ENCODE measurements at regions not wholly inside any gene's neighbourhood (a gene's known extent, or its start where the extent isn't known, plus 50 kb on each side); places are given as distances from the start of the nearest gene placed in this dataset.
A peak's percentile ranks its signal among the peaks of the same experiment; 100 is the strongest.

DNA sequence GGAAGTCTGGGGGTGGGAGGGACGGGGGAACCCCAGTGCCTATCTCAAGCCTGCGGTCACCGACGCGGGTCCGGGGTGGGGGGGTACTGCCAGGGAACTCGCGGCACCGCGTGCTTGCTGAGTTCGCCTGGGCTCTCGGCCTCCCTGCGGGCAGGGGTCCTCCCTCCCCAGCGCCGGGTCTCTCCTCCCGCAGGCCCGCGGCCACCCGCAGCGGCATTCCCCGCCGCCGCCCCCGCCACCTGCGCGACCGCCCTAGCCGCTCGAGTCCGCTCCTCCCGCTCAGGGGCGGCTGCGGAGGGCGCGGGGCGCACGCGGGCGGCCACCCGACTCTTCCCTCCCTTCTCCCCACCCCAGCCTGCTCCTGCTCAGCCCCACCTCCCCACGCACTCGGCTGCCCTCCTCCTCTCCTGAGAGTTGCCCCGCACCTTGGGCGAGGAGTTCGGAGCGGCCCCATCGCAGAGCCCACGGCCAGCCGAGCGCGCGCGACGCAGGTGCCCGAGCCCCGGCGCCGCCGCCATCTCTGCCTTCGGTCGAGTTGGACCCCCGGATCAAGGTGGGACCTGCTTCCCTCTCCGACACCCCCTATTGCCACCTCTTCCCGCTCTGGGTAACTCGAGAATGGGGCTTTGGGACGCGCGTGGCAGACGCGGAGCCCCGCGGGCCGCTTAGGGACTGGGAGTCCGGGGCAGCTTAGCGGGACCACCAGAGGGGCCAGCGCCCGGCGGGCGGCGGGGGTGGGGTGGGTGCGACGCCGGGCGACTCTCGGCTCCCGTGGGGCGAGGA lies 105.0 kb downstream of the LEPR start:
- Histone ChIP-seq H3K9ac (no peak overlapping the region), H3K4me3 (ENCODE audit: low read depth, low read length) (peak overlapping the region; percentile 38), H2AFZ (peak overlapping the region; percentile 48), H3K4me2 (ENCODE audit: low read length) (peak overlapping the region; percentile 74), H3K27ac (no peak overlapping the region), H3K36me3 (ENCODE audit: control insufficient read depth, insufficient read depth, low read length) (no peaks in the 10 kb centered on the region), H3K4me1 (peaks cover 7% of the 10 kb centered on the region), H3K79me2 (no peaks in the 10 kb centered on the region), H3K27me3 (ENCODE audit: control insufficient read depth, insufficient read depth, low read length) (no peaks in the 10 kb centered on the region), H3K9me3 (ENCODE audit: control insufficient read depth, low read length) (no peaks in the 10 kb centered on the region)
- TF ChIP-seq, protein P1, sequence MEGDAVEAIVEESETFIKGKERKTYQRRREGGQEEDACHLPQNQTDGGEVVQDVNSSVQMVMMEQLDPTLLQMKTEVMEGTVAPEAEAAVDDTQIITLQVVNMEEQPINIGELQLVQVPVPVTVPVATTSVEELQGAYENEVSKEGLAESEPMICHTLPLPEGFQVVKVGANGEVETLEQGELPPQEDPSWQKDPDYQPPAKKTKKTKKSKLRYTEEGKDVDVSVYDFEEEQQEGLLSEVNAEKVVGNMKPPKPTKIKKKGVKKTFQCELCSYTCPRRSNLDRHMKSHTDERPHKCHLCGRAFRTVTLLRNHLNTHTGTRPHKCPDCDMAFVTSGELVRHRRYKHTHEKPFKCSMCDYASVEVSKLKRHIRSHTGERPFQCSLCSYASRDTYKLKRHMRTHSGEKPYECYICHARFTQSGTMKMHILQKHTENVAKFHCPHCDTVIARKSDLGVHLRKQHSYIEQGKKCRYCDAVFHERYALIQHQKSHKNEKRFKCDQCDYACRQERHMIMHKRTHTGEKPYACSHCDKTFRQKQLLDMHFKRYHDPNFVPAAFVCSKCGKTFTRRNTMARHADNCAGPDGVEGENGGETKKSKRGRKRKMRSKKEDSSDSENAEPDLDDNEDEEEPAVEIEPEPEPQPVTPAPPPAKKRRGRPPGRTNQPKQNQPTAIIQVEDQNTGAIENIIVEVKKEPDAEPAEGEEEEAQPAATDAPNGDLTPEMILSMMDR (IDR thresholded peaks at IDR 0.05): no peak

DNA sequence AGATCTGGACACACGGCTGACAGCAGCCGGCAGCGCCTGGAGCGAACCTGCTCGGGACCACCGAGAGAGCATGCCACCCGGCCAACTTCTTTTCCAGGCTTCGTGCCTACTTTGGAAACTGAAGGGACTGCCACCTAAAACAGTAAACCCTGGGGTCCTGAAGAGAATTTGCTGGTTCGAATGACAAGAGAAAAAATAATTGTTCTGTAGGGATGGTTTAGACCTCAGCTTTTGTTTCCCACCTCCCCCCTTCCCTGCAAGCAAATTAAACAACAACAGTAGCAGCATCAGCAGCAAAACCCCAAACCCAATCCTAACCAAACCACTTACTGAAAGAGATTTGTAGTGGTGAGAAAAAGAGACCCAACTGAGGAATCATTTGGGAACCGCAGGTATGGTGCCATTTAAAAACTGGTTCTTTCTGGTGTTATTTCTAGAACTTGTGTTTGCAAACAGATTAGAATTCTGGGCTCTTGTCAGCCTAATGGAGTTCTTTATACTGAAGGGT lies 105.6 kb downstream of the LEPR start:
- Histone ChIP-seq H3K79me2 (no peaks in the 10 kb centered on the region), H3K4me2 (ENCODE audit: low read length) (peak overlapping the region; percentile 74), H3K9me3 (ENCODE audit: control insufficient read depth, low read length) (no peaks in the 10 kb centered on the region), H3K4me3 (ENCODE audit: low read depth, low read length) (no peak overlapping the region), H3K9ac (no peak overlapping the region), H3K27ac (no peak overlapping the region), H3K27me3 (ENCODE audit: control insufficient read depth, insufficient read depth, low read length) (no peaks in the 10 kb centered on the region), H2AFZ (peak overlapping the region; percentile 48), H3K36me3 (ENCODE audit: control insufficient read depth, insufficient read depth, low read length) (no peaks in the 10 kb centered on the region), H3K4me1 (peaks cover 7% of the 10 kb centered on the region)
- TF ChIP-seq, protein P1 (IDR thresholded peaks at IDR 0.05): no peak

DNA sequence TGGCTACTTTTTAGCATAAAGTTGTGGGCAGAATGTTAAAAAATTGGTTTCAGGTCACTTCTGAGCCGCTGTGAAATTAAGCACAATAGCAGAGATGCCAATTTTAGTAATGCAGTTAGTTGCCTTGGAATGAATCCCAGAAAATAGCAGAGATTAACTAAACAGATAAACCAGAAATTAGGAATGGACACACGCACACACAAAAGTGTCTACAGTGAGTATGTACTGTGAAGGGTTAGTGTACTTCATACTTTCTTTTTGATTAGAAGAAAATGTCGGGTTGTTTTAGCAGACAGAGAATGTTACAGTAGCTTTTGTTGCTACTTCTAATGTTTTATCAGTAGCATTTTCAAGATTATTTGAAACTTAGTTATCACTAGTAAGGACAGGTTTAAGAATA lies 106.7 kb downstream of the LEPR start:
- no peak overlapping the region for H2AFZ ChIP-seq
- TF ChIP-seq, protein P1 (IDR thresholded peaks at IDR 0.05): no peak
- no peak overlapping the region for H3K9ac ChIP-seq
- no peak overlapping the region for H3K27ac ChIP-seq
- peaks cover 7% of the 10 kb centered on the region for H3K4me1 ChIP-seq
- H3K36me3 ChIP-seq (ENCODE audit: control insufficient read depth, insufficient read depth, low read length): no peaks in the 10 kb centered on the region
- no peaks in the 10 kb centered on the region for H3K27me3 ChIP-seq (ENCODE audit: control insufficient read depth, insufficient read depth, low read length)
- no peaks in the 10 kb centered on the region for H3K79me2 ChIP-seq
- peak overlapping the region; percentile 29 for H3K4me3 ChIP-seq (ENCODE audit: low read depth, low read length)
- peak overlapping the region; percentile 70 for H3K4me2 ChIP-seq (ENCODE audit: low read length)
- no peaks in the 10 kb centered on the region for H3K9me3 ChIP-seq (ENCODE audit: control insufficient read depth, low read length)

DNA sequence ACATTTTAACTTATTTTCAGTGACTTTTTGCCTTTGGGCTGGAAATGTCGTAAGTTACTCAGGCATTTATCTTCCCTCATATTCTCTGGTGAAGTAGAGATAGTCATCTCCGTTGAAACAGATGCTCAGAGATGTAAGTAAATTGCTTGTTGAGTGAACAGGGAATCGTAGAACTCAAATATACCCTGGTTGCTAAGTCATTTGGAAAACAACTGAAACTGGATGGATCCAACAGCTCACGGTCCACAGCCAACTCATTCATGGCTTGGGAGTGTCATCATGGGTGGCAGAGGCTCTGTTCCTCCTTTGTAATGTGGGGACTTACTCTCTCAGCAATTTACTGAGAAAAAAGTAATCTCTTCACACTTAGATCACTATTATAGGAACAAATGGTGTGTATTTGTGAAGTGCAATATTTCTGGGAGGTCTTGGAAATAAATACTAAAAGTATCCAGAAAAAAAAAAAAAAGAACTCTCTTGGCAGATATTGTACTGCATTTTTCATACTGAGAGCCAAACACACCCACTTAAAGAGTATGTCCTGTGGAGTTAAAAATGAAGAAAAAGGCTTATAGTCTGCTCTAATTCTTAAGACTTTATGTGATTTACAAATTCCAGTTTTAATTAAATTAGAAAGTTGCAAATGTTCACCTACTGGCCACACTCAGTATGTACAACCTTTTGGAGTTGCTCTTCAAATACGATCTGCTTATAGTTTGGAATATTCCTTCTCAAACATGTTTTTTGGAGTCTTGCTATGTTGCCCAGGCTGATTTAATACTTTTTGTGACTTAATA lies 107.4 kb downstream of the LEPR start:
- H3K9ac ChIP-seq: no peak overlapping the region
- no peaks in the 10 kb centered on the region for H3K9me3 ChIP-seq (ENCODE audit: control insufficient read depth, low read length)
- H3K27me3 ChIP-seq (ENCODE audit: control insufficient read depth, insufficient read depth, low read length): no peaks in the 10 kb centered on the region
- TF ChIP-seq, protein P1 (IDR thresholded peaks at IDR 0.05): no peak
- H3K4me1 ChIP-seq: peaks cover 7% of the 10 kb centered on the region
- H2AFZ ChIP-seq: no peak overlapping the region
- H3K27ac ChIP-seq: no peak overlapping the region
- peak overlapping the region; percentile 70 for H3K4me2 ChIP-seq (ENCODE audit: low read length)
- no peaks in the 10 kb centered on the region for H3K36me3 ChIP-seq (ENCODE audit: control insufficient read depth, insufficient read depth, low read length)
- H3K4me3 ChIP-seq (ENCODE audit: low read depth, low read length): peak overlapping the region; percentile 29
- H3K79me2 ChIP-seq: no peaks in the 10 kb centered on the region

Measured in parathyroid adenoma (tissue), 2 donors.